Nucleus accumbens (tissue), 56 donors: ENCODE measurements at regions not wholly inside any gene's neighbourhood (a gene's known extent, or its start where the extent isn't known, plus 50 kb on each side); places are given as distances from the start of the nearest gene placed in this dataset.
A peak's percentile ranks its signal among the peaks of the same experiment; 100 is the strongest.

Experiments used
- DNase-seq, 56 donors: peaks; one replicate each; lab custom pipeline; 2025; lab: John Stamatoyannopoulos, UW

DNA sequence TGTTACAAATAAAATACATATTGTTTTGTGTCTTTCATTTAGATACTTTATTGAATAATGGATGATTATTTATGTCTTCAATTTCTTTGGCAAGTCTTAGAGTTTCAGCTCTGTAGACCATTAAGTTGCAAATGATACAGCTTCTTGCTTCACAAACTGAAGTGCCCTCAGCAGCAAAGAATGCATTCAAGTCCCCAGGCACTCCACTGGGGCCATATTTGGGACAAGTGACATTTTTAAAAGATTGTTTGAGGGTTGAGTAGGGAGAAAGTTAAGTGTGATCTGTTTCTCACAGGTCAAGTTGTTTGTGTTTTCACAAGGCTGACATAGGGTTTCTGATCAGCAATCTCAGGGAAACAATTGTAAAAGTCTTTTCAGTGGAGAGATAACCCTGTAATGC, 400.7 kb downstream of the PLA2G4A start:
- DNase-seq: no peak

DNA sequence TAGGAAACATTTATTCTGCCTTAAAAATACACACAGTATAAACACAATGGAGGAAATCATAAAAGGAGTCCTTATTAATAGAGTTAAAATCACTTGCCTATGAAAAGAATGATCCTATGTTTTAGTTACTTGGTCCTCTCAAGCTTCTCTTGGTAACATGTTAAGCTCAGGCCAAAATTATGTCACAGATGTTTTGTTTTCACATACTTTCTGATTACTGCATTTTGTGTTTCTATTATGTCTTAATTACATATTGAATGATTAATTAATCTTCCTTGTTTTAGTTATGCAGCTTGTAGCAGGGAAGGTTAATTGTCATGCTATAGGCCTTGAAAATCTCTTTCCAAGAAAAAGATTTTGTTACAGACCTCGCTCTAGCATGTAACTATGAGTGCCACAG, 406.0 kb downstream of the PLA2G4A start:
- DNase-seq: no peak

DNA sequence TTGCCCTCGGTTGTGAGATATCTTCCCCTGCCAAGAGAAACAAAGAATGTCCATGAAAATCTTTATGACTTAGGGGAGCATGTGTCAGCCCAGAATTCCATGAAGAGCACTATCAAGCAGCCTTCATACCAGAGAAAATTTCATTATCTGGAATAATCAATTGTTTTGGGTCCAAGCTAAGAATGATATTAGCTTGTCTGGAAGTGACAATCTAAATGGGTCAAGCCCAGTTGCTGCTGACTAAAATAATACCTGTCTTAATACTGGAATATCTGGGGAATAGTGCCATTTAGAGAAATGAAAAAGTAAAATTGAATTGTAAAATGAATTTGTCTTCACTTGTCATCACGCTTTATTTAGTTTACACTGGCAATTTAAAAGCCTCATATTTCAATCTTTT, 407.4 kb downstream of the PLA2G4A start:
- DNase-seq: no peak

DNA sequence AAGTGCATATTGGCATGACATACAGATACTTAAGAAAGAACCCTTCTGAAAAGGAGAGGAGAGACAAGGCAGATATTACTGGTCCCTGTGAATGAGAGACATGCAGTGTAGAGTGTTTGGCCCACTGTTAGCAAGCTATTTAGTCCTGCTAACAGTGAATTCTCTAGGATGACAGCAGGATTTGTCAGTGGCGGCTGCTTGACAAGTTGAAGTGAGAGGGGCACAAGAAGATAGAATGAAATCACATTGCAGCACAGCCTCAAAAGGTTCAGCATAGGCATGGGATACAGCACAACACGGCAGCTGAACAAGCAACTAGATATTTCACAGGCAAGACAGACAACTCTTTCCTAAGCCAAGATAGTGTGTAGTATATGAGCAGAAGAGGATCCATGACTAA, 407.9 kb downstream of the PLA2G4A start:
- DNase-seq: no peak

DNA sequence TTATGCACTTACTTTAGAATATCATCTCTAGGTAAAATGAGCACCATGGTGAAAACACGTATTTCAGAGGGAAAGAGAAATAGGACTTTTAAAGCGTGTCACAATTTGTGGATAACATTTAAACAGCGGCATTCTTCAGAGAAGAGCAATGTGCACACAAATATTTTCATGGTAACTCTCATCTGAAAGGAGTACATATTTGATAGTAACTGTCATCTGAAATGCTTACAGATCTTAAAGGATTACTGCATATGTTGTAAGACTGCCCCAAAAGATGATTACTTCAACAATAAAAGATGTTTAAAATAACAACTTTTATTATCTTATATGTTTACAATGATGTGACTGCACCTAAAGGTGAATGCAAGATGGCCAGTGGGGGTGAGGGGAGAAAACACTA, 408.8 kb downstream of the PLA2G4A start:
- no peak for DNase-seq

DNA sequence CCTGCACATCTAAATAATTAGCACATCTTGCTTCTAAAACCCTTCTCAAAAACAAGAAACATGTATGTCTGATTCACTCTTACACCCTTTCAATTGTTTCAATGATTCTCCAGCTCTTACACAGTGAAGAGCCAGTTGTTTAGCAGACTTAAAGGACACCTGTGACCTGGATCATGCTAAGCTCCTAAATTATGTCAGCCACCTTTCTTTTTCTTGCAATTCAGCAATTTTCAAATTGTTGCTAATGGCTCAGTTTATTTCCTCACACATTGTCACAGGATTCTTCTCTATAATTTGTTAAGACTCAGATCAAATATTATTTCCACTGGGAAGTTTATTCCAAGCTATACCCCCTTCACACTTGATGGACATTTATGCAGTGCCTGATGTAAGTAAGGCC, 413.2 kb downstream of the PLA2G4A start:
- no peak for DNase-seq

DNA sequence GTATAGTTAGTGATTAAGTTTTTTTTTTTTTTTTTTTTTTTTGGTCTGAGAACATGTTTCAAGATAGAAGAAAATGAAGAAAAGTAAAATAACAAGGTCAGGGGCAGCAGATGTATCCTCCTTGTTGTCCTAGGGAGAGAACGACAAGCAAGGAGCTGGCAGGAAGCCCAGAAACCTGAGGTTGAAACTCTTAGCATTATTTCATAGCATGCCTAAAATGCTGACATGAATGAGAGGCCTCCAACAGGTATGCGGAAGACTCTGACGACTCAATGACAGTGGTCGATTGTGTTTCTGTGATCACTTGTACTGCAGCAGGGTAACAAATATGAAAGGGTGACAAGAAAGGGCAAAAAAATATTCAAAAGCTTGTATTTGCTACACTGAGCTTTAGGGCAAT, 415.9 kb downstream of the PLA2G4A start:
- DNase-seq: no peak

DNA sequence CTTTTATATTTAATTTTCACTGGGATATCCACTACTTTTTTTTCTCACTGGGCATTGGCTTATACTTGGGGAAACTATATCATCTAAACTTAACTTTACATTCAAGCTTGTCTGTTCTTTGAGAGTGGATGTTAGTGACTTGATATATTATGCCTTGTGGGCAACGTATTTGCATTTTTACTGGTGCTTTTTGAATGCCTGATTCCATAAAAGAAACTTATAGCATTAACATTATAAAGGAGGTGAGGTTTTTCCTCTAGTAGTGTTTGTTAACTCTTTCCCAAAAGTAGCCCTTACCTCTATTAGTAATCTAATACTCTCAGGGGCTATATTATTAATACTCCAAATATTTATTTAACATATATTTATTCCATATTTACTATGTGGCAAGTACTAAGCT, 416.5 kb downstream of the PLA2G4A start:
- DNase-seq: no peak

DNA sequence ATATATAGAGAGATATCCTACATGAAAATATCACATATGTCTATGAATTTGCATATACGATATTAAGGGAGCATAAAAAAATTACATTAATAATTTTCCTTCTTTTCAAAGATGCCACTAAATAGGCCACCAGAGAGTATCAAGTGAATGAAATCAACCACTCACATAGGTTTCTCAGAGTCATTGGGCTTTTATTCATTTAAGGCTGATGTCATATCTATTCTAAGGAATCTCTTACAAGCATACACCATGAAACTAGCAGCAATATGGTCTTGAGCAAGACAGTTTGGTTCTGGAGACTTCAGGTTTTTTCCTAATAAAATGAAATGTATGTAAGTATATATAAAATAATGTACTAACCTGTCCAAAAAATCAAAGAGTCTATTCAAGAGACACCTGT, 420.4 kb downstream of the PLA2G4A start:
- DNase-seq: no peak

DNA sequence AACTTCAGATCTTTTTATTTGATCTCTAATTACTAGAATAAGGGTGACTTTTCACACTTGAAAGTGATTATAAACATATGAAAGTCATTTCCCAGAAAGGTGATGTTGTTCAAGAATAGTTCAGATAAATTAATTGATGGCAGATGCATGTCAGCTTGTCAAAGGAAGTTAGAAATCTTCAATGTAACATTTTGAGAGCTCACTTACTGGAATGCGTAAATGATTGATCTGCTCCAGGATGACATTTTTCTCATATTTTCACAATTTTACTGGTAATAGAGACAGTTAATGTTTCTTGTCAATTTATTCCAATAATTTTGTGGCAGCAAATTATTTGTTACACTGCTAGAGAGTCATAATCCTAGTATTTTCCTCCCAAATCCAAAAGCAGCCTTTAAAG, 424.2 kb downstream of the PLA2G4A start:
- no peak for DNase-seq

DNA sequence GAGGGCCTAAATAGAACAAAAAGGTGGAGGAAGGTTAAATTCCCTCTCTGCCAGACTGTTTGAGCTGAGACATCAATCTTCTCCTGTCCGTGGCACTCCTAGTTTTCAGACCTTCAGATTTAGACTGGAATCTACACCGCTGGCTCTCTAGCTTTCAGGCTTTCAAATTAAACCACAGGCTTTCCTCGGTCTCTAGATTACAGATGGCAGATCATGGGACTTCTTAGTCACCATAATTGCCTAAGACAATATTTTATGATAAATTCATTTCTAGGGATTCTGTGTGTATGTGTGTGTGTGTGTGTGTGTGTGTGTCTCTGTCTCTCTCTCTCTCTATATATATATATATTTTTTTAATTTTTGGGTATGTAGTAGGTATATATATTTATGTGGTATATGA, 428.7 kb downstream of the PLA2G4A start:
- no peak for DNase-seq

DNA sequence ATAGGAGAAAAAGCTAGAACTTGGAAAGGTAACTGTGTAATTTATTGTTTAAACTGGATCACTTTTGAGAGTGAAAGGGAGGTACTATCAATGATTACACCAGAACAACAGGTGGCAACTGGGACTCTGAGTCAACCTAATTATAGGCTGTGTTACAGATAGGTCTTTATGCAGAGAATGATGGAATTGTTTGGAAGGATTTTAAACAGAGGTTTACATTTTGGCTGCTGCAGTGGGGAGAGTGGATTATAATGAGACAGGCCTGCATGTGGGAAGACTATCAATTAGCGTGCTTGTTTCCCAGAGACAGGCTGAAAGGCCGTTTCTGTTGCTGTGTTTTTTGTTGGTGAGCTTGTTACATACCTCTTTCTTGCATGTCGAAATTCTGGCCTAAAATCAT, 432.9 kb downstream of the PLA2G4A start:
- peak in 9 of 56 donors; percentile 2 to 25 (median 8) for DNase-seq

DNA sequence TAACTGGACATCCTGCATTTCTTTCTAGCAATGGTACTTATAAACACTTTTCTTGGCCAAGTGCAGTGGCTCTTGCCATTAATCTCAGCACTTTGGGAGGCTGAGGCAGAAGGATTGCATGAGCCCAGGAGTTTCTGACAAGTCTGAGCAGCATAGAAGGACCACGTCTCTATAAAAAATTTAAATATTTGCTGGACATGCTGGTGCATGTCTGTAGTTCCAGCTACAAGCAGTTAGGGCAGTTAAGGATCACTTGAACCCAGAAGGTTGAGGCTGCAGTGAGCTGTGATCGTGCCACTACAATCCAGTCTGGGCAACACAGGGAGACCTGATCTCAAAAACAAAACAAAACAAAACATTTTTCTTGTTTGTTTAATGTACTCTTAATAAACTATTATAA, 434.0 kb downstream of the PLA2G4A start:
- no peak for DNase-seq

DNA sequence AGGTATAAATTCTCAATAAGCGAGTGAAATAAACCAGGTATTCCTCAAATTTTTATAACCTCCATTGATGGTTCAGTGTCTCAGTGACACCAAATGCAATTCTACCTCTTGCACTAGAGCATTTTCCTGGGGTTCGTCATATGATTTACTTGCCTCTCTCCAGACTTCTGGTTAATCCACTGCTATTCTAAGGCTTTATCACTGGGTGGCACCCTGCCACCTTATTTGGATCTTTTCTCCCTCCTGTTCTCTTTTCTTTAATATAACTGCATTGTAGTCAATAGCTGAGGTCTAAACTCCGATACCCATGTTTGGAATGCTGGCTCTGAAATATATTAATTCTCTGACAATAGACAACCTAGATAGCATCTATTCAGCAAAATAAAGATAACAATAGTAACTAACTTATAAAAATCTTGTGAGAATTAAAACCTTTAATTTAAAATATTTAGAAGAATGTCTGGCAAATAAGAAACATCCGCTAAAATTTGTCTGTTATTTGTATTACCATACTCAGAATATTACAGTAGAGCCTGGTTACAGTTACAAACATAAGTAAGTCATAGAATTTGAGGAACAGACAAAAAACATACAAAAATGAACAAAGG, 436.4 kb downstream of the PLA2G4A start:
- peak in 30 of 56 donors; percentile 0 to 77 (median 18) for DNase-seq

DNA sequence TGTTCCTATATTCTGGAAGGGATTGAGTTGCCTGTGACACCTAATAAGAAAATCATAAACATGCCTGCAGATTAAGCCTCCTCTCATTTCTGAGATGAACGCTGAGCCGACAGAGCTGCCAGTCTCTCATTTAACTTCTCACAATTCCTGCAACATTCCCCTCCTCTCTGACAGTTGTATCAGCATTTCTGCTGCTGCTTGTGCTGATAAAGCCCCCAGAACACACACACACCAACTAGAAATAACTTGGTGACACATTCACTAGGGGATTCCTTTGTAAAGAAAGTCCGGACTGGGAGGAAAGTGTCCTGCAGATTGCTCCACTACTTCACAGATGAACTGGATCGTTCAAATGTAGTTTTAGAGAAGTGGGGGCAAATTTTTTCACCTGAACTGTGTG, 437.3 kb downstream of the PLA2G4A start:
- DNase-seq: no peak

DNA sequence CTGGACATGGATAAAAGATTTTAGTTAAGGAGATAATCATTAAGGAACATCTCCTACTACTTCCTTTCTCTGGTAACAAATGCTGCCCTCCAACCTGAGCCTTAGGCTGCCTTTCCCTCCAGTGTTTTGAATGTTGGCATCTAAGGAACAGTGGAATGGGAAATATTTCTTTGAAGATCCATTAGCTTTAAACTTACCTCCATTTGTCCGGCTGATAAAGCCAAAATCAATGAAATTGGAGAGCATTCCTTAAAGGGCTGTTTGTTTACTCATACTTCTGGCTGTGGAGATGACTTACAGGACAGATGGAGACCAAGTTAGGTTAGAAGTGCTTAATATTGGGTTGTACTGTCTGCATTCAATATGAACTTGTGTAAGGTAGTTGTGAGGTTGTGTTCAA, 439.1 kb downstream of the PLA2G4A start:
- no peak for DNase-seq

DNA sequence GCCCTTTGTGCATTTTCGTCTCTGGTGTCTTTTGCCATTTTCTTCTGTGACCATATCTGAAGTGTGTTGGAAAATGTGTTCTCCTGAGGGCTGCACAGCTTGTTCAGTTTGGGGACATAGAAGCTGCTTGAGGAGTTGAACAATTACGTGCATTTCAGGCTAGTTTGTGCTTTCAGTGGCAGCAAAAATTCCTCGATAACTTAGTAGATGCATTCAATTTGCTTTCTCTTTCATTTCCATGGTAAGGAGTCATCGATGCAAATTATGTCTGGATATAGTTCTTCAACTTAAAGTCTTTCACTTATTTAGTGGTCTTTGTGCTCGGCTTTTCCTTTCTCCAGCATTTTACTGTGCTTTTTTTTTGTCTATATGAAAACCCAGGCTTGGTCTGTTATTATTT, 441.5 kb downstream of the PLA2G4A start:
- no peak for DNase-seq

DNA sequence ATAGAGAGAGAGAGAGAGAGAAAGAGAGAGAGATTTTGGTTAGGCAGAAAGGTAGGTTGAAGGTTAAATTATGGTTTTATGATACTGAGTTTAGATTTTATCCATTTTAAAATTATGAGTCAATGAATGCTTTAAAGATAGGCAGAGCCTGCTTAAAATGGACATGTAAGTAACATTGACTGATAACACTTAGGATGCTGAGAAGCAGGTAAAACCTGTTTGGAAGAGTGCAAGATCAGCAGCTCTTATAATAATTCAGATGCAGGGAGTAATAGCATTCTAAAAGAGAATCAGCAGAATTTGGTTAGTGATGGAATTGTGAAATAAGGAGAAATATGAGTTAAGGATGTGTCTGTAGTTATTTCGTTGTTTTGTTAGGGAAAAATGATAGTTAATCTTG, 446.6 kb downstream of the PLA2G4A start:
- no peak for DNase-seq

DNA sequence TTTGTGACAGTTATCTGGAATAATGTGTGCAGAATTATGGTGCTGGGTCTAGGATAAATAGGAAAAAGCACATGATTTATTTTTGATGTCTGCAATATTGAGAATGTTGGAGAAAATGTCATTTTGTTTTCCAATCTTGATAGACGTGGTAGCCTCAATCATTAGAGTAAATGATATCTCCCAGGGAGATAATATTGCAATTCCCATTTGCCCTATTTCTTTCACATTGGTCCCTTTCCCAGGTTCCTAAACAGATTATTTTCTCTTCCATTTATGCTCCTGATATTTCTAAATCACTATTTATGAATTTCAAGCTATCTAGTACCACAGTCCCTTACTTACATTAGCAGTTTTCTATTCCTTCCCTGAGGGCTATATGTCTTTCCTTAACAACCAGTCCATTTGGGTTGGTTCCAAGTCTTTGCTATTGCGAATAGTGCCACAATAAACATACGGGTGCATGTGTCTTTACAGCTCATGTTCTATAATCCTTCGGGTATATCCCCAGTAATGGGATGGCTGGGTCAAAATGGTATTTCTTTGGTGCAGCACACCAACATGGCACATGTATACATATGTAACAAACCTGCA, 447.3 kb downstream of the PLA2G4A start:
- DNase-seq: no peak

DNA sequence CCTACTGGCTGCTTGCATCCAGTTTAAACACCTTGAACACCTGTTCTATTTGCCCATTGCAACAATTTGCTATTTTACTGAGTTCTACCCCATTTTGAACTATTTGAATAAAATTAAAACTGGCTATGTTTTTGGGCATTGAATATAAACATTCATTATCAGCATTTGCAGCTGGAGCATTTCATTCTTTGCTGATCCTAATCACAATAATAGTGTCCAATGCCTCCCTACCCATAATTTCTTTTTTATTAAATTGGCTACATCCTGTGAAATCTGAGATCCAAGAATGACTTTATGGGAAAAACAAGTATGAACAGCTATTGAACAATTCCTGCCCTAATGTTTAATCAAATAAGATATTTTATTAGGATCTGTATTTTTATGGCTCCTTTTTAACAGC, 447.9 kb downstream of the PLA2G4A start:
- DNase-seq: no peak

DNA sequence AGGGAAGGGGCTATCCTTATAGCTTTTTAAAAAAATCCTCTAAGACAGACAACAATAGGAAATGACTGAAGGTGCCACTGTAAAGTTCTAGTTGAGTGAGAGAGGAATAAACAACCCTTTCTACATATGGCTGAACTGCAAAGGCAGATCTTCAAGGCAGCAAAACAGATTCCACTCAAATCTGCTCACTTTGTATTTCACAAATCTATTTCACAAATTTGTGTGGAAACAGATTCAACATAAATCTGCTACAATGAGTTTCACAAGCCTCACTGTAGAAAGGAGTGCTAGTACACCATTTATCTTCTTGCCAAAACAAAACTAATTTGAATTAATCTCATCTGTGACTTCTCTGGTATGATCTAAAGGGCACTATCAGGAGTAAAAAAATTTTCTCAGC, 451.3 kb downstream of the PLA2G4A start:
- DNase-seq: no peak

DNA sequence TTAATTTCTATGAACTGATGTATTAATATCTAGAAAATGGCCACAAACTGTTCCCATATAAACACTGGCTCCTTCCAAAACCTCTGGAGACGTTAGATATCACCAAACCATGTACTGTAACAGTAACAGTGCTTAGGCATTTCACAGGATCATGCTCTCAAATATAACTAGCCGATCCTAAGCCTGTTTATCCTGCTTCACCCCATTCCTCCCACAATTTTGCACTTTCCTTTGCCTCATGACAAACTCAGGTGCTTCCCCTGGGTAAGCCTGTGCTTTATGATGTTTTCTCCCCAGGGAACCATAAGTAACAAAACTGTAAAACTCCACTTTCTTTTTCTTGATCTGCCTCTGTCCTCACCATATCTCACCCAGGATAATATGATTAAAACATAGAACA, 452.3 kb downstream of the PLA2G4A start:
- no peak for DNase-seq

DNA sequence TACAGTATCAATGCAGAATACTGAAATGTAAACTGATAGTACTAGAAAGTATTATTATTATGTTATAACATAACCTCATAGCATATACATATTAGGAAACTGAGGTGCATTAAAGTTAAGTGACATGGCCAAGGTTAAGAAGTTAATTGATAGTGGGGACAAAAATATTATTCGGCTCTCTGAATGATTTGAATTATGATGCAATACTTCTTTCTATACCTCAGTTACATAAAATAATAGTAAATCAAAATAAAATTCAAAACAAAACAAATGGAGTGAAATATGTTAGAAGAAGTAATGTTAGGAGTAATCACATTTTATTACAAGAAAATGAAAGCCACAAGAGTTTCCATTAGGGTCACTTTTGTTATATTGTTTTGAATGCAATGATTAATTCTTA, 455.2 kb downstream of the PLA2G4A start:
- DNase-seq: no peak
